RWPE2 (cell line): ENCODE measurements at regions not wholly inside any gene's neighbourhood (a gene's known extent, or its start where the extent isn't known, plus 50 kb on each side); places are given as distances from the start of the nearest gene placed in this dataset.

ENCODE experiments used
- ATAC-seq: fragments of 200-7000 bp; cut with Tn5 transposase; 3 replicates; pipeline ENCODE4 v1.9.1; 2021; ENCODE audit warnings: low read depth
- DNase-seq: peaks from one replicate; pipeline ENCODE4 v3.0.0-alpha.2; 2020; ENCODE audit warnings: low spot score
- H3K27ac ChIP-seq: fragments of 450-650 bp; 2 replicates; pipeline ENCODE4 v1.5.1; 2017; ENCODE audit warnings: mild to moderate bottlenecking; ENCODE audit not compliant: poor library complexity, severe bottlenecking
- H3K27me3 ChIP-seq: fragments of 250-450 bp; sonication (Bioruptor Pico); 2 replicates; pipeline ENCODE4 v1.5.1; 2021; ENCODE audit warnings: mild to moderate bottlenecking, moderate library complexity; ENCODE audit not compliant: insufficient read depth, poor library complexity, severe bottlenecking
- H3K36me3 ChIP-seq: fragments of 250-450 bp; sonication (Bioruptor Pico); 2 replicates; pipeline ENCODE4 v1.5.1; 2020; ENCODE audit warnings: low read depth, mild to moderate bottlenecking, moderate library complexity
- H3K4me1 ChIP-seq: fragments of 250-450 bp; sonication (Bioruptor Pico); 2 replicates; pipeline ENCODE4 v1.5.1; 2021; ENCODE audit warnings: mild to moderate bottlenecking, moderate library complexity; ENCODE audit not compliant: insufficient read depth, poor library complexity, severe bottlenecking
- H3K4me3 ChIP-seq: fragments of 250-450 bp; sonication (Bioruptor Pico); 2 replicates; pipeline ENCODE4 v1.5.1; 2021; ENCODE audit warnings: mild to moderate bottlenecking, moderate library complexity; ENCODE audit not compliant: severe bottlenecking
- H3K9me3 ChIP-seq: fragments of 250-450 bp; sonication (Bioruptor Pico); 2 replicates; pipeline ENCODE4 v1.5.1; 2021; ENCODE audit warnings: mild to moderate bottlenecking, moderate library complexity; ENCODE audit not compliant: severe bottlenecking
- TF ChIP-seq, protein P1 (sequence below): fragments of 450-650 bp; IDR thresholded peaks from one replicate; pipeline ENCODE4 v1.5.1; 2017; ENCODE audit warnings: mild to moderate bottlenecking, moderate library complexity; ENCODE audit not compliant: poor library complexity, severe bottlenecking

DNA sequence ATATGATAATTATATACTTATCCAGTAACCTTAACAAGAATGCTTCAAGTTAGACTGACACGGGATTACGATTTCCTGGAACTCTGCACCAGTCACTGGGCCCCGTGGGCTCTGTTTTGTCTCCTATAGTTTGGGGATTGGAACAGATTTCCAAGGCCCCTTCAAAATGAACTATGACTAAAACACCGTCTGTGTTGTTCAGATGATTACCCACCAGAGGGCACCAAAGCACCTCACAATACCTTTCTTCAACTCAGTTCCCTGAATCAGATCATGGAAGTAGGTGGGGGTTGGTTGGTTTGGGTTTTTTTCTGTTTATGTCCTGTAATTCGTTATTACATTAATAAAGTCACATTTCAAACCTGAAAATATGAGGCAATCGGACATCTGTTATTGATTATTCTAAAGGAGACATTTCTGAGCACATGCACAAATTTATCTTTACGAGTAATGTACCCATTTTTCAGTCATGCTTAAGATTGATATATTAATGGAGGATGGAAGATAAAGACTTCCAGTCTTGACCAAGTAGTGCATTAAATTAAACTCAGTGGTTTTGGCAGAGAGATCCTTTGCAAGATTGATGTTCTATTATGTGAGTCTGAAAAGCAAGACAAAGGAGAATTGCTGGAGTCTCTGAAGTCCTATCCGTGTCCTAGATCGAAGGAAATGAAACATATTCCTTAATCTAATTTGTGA is 112.0 kb upstream of the COL21A1 start:
- Histone ChIP-seq H3K4me1 (peaks cover 10% of the 10 kb centered on the region), H3K27ac (no peak overlapping the region), H3K36me3 (no peaks in the 10 kb centered on the region), H3K27me3 (no peaks in the 10 kb centered on the region), H3K4me3 (no peak overlapping the region), H3K9me3 (no peaks in the 10 kb centered on the region)
- DNase-seq, result no peak
- peak; percentile 82 for ATAC-seq
- TF ChIP-seq, protein P1, sequence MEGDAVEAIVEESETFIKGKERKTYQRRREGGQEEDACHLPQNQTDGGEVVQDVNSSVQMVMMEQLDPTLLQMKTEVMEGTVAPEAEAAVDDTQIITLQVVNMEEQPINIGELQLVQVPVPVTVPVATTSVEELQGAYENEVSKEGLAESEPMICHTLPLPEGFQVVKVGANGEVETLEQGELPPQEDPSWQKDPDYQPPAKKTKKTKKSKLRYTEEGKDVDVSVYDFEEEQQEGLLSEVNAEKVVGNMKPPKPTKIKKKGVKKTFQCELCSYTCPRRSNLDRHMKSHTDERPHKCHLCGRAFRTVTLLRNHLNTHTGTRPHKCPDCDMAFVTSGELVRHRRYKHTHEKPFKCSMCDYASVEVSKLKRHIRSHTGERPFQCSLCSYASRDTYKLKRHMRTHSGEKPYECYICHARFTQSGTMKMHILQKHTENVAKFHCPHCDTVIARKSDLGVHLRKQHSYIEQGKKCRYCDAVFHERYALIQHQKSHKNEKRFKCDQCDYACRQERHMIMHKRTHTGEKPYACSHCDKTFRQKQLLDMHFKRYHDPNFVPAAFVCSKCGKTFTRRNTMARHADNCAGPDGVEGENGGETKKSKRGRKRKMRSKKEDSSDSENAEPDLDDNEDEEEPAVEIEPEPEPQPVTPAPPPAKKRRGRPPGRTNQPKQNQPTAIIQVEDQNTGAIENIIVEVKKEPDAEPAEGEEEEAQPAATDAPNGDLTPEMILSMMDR, result peak; percentile 87

DNA sequence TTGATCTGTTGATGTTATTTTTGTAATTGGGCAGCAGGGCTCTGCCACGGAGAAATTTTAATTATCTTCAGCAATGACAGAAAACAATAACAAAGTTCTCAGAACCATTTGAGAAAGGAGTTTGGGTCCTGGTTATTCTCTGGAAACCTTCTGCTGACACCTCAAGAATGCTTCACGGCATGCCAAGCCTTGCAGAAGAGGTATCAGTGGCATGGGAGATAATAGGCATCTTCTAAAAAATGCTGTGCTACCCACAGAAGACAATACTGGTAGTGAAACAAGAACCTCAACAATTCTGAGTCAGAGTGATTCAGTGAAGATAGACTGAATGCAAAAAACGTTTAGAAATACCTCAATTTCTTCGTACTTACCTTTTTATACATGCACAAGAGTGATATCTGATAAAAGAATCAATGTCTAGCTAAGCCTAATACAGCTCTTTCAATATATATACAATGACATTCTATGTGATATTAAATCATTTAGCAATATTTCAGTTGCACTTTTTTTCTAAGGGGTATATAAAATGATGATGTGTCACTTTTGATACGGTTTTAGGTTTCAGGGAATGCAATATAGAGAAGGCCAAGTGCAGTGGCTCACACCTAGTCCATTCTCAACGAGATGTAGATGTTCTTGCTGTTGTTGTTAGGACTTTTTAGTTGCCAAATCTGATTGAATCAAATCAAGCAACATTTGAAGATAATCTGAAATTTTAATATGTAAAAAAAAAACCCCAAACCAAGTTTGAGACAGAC is 110.4 kb upstream of the COL21A1 start:
- DNase-seq, result no peak

DNA sequence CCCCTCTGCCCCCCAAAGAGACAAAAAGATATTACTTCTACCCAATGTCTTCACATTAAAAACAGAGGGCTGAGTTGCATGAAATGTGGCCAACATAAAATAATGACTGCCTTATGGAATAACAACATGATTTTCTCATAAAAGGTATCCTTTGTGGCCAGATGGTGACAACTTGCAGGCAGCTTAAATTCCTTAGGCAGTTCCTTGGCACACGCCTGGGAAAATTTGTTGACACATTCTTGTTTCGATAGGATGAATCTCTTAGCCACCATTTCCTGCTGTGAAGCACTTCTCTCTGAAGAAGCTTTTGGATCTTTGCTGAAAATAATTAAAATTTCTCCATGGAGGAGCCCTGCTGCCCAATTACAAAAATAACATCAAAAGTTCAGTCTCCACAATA is 109.0 kb upstream of the COL21A1 start:
- TF ChIP-seq, protein P1, result no peak
- no peak overlapping the region for H3K4me3 ChIP-seq
- H3K27ac ChIP-seq, result no peak overlapping the region
- H3K27me3 ChIP-seq, result no peaks in the 10 kb centered on the region
- H3K4me1 ChIP-seq, result peaks cover 10% of the 10 kb centered on the region
- H3K9me3 ChIP-seq, result no peaks in the 10 kb centered on the region
- ATAC-seq, result no peak
- H3K36me3 ChIP-seq, result no peaks in the 10 kb centered on the region
- DNase-seq, result no peak

More for the DNA sequence above, 110.4 kb upstream of the COL21A1 start:
- Histone ChIP-seq H3K36me3 (no peaks in the 10 kb centered on the region), H3K27me3 (no peaks in the 10 kb centered on the region), H3K9me3 (no peaks in the 10 kb centered on the region), H3K27ac (no peak overlapping the region), H3K4me1 (peaks cover 10% of the 10 kb centered on the region), H3K4me3 (no peak overlapping the region)
- peak; percentile 92 for ATAC-seq
- TF ChIP-seq, protein P1, result no peak

DNA sequence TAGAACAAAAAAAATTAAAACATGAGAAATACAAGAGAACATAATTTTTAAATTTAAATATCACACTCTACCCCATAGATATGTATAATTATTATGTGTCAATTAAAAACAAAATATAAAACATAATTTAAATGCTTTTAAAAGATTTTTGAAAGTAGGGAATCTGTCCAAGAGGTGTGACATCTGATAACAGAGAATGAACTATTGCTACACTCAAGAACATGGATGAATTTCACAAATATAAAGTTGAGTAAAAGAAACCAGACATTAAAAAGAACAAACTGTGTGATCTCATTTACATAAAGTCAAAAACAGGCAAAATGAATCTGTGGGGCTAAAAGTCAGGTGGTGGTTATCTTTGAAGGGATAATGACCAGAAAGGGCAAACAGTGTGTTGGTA is 106.5 kb upstream of the COL21A1 start:
- DNase-seq (no peak), ATAC-seq (no peak)
- H3K27ac ChIP-seq, result no peak overlapping the region
- no peak overlapping the region for H3K4me3 ChIP-seq
- H3K36me3 ChIP-seq, result no peaks in the 10 kb centered on the region
- H3K4me1 ChIP-seq, result peaks cover 17% of the 10 kb centered on the region
- H3K9me3 ChIP-seq, result no peaks in the 10 kb centered on the region
- TF ChIP-seq, protein P1, result no peak
- H3K27me3 ChIP-seq, result no peaks in the 10 kb centered on the region
